ENCODE measurements at regions not wholly inside any gene's neighbourhood (a gene's known extent, or its start where the extent isn't known, plus 50 kb on each side); places are given as distances from the start of the nearest gene placed in this dataset.
"Not testable (repeated sequence)": the region's sequence is repeated elsewhere in the genome, so short reads cannot be mapped to it uniquely, and the experiment has no call there.

GRCh38 chrX:38943120-38943519 is 141.9 kb downstream of the MID1IP1 start:
- no peak for DNase-seq

- no peak for DNase-seq
These were observed 146.8 kb downstream of the MID1IP1 start for GRCh38 chrX:38948046-38948445.

- DNase-seq, result no peak
These were observed 153.3 kb downstream of the MID1IP1 start for GRCh38 chrX:38954520-38954919.

- DNase-seq, result no peak
These were observed 158.5 kb downstream of the MID1IP1 start for GRCh38 chrX:38959736-38960135.

- no peak for DNase-seq
These were observed 158.9 kb downstream of the MID1IP1 start for GRCh38 chrX:38960137-38960536.

- no peak for DNase-seq
These were observed 160.7 kb downstream of the MID1IP1 start for GRCh38 chrX:38961936-38962335.

GRCh38 chrX:38963244-38963643 is 162.0 kb downstream of the MID1IP1 start:
- DNase-seq, result not testable (repeated sequence)

- DNase-seq, result no peak
These were observed 164.6 kb downstream of the MID1IP1 start for GRCh38 chrX:38965888-38966287.

GRCh38 chrX:38968344-38969216 is 167.3 kb downstream of the MID1IP1 start:
- DNase-seq, result peak; percentile 24 to 32

- no peak for DNase-seq
These were observed 168.8 kb downstream of the MID1IP1 start for GRCh38 chrX:38970074-38970473.

- no peak for DNase-seq
These were observed 169.6 kb downstream of the MID1IP1 start for GRCh38 chrX:38970845-38971244.

- DNase-seq, result peak; percentile 74 to 85
These were observed 172.1 kb downstream of the MID1IP1 start for GRCh38 chrX:38973322-38973721.

- DNase-seq, result no peak
These were observed 173.3 kb downstream of the MID1IP1 start for GRCh38 chrX:38974542-38974941.

- no peak for DNase-seq
These were observed 174.2 kb downstream of the MID1IP1 start for GRCh38 chrX:38975368-38975942.

- no peak for DNase-seq
These were observed 181.1 kb downstream of the MID1IP1 start for GRCh38 chrX:38982370-38982769.

- DNase-seq, result no peak
These were observed 181.6 kb downstream of the MID1IP1 start for GRCh38 chrX:38982843-38983242.

- DNase-seq, result peak in 1 of 2 donors; percentile 60
These were observed 184.1 kb downstream of the MID1IP1 start for GRCh38 chrX:38985375-38985774.

GRCh38 chrX:38985945-38986344 is 184.7 kb downstream of the MID1IP1 start:
- no peak for DNase-seq

GRCh38 chrX:38986586-38986985 is 185.3 kb downstream of the MID1IP1 start:
- DNase-seq, result no peak

GRCh38 chrX:38987198-38987651 is 186.0 kb downstream of the MID1IP1 start:
- no peak for DNase-seq

GRCh38 chrX:38988301-38988700 is 187.0 kb downstream of the MID1IP1 start:
- no peak for DNase-seq

- DNase-seq, result peak; percentile 57 to 66
These were observed 187.8 kb downstream of the MID1IP1 start for GRCh38 chrX:38989076-38989475.

- DNase-seq, result no peak
These were observed 190.6 kb downstream of the MID1IP1 start for GRCh38 chrX:38991656-38992440.

Measured in inflammatory macrophage (primary cell).